K562 (cell line): ENCODE measurements at regions not wholly inside any gene's neighbourhood (a gene's known extent, or its start where the extent isn't known, plus 50 kb on each side); places are given as distances from the start of the nearest gene placed in this dataset.

Experiments used
- CTCF ChIP-seq, 3 experiments: IDR thresholded peaks in 2 of 3; conservative IDR thresholded peaks in 1 of 3; 2 replicates each; pipeline ENCODE4 v1.5.1; 2011 to 2012; ENCODE audit warnings: low read length in 3 of 3, mild to moderate bottlenecking in 3 of 3, control low read depth in 2 of 3, improper control_type of control experiment in 1 of 3, inconsistent platforms in 1 of 3, low read depth in 1 of 3, mixed read lengths in 1 of 3, moderate library complexity in 1 of 3; ENCODE audit not compliant: insufficient read depth in 2 of 3
- EP300 ChIP-seq: IDR thresholded peaks from 2 replicates; pipeline ENCODE4 v1.6.1; 2012; ENCODE audit warnings: low read length, improper control_type of control experiment
- HDGF ChIP-seq: fragments of 450-650 bp; IDR thresholded peaks from 2 replicates; pipeline ENCODE4 v1.6.1; 2016
- HIVEP1 ChIP-seq: fragments of 250-450 bp; sonication (Bioruptor Pico); IDR thresholded peaks from 2 replicates; pipeline ENCODE4 v1.4.0; 2020; ENCODE audit warnings: mild to moderate bottlenecking
- MXI1 ChIP-seq: IDR thresholded peaks from 2 replicates; pipeline ENCODE4 v1.6.1; 2011; ENCODE audit warnings: low read depth, mild to moderate bottlenecking, improper control_type of control experiment, low read length
- SP1 ChIP-seq: sonication (generic); formaldehyde crosslinking; IDR thresholded peaks from 2 replicates; pipeline ENCODE4 v1.8.1; 2022; ENCODE audit warnings: mild to moderate bottlenecking, missing genetic modification reagents
- STAG1 ChIP-seq: sonication (generic); formaldehyde crosslinking; IDR thresholded peaks from 2 replicates; pipeline ENCODE4 v1.5.0; 2020; ENCODE audit warnings: missing genetic modification reagents, borderline replicate concordance
- STAT5A ChIP-seq: IDR thresholded peaks from 2 replicates; pipeline ENCODE4 v1.6.1; 2012; ENCODE audit warnings: low read length, inconsistent platforms, borderline replicate concordance
- ZBTB11 ChIP-seq, 3 experiments: fragments of 200-800 bp in 1 of 3; fragments of 250-450 bp in 1 of 3; fragments of 450-650 bp in 1 of 3; sonication (Bioruptor Pico) in 1 of 3; sonication (Bioruptor generic) in 1 of 3; formaldehyde crosslinking in 1 of 3; IDR thresholded peaks; 2 replicates each; pipeline versions ENCODE4 v1.6.1 to v1.8.0; 2016 to 2022; ENCODE audit warnings: mild to moderate bottlenecking in 2 of 3, missing genetic modification characterization in 2 of 3, missing compliant biosample characterization in 1 of 3, moderate library complexity in 1 of 3
- ZBTB49 ChIP-seq: sonication (generic); formaldehyde crosslinking; IDR thresholded peaks from 2 replicates; pipeline ENCODE4 v1.8.0; 2022; ENCODE audit warnings: missing genetic modification reagents, mild to moderate bottlenecking, borderline replicate concordance
- ZNF274 ChIP-seq: IDR thresholded peaks from 2 replicates; pipeline ENCODE4 v1.6.1; 2011; ENCODE audit warnings: low read depth, mild to moderate bottlenecking, low read length, moderate library complexity, borderline replicate concordance
- ZNF717 ChIP-seq: fragments of 250-450 bp; sonication (Bioruptor Pico); IDR thresholded peaks from 2 replicates; pipeline ENCODE4 v1.5.0; 2021

GRCh38 chr2:175726223-175726622 lies 275.8 kb downstream of the LNPK start:
- TF ChIP-seq HDGF: no peak
- TF ChIP-seq MXI1: no peak
- TF ChIP-seq STAG1: no peak
- TF ChIP-seq ZNF717 (CRISPR knock-in tag): no peak
- no peak for TF ChIP-seq ZBTB49 (CRISPR knock-in tag)
- no peak for TF ChIP-seq ZNF274
- TF ChIP-seq ZBTB11 (CRISPR knock-in tag; IDR thresholded peaks at IDR 0.05): 0 out of 6 replicates have a peak, but pooled peaks of 1 of the 3 experiments have one; percentile 11
- peak; percentile 52; the same call in 1 of the 2 replicates for TF ChIP-seq EP300
- no peak for TF ChIP-seq STAT5A
- TF ChIP-seq HIVEP1 (CRISPR knock-in tag): no peak
- no peak for TF ChIP-seq CTCF (IDR thresholded peaks at IDR 0.05 in 2 of 3, conservative IDR thresholded peaks at IDR 0.05 in 1 of 3; ENCODE audit: insufficient read depth in 2 of 3, low read depth in 1 of 3, low read length in 3 of 3)
- TF ChIP-seq SP1 (CRISPR knock-in tag): no peak
